OCI-LY7 (cell line): ENCODE measurements at regions not wholly inside any gene's neighbourhood (a gene's known extent, or its start where the extent isn't known, plus 50 kb on each side); places are given as distances from the start of the nearest gene placed in this dataset.

ENCODE experiments used
- EZH2phosphoT487 ChIP-seq: fragments of 200-600 bp; sonication (generic); IDR thresholded peaks from 2 replicates; pipeline ENCODE4 v1.6.1; 2018; ENCODE audit warnings: low read depth, borderline replicate concordance, mild to moderate bottlenecking, mixed run types, antibody characterized with exemption, low read length, moderate library complexity, mixed read lengths
- TF ChIP-seq, protein P1 (sequence below): fragments of 200-600 bp; sonication (generic); conservative IDR thresholded peaks from 2 replicates; pipeline ENCODE4 v1.5.1; 2014; ENCODE audit warnings: mild to moderate bottlenecking, antibody characterized with exemption, low read length, moderate library complexity, mixed read lengths

DNA sequence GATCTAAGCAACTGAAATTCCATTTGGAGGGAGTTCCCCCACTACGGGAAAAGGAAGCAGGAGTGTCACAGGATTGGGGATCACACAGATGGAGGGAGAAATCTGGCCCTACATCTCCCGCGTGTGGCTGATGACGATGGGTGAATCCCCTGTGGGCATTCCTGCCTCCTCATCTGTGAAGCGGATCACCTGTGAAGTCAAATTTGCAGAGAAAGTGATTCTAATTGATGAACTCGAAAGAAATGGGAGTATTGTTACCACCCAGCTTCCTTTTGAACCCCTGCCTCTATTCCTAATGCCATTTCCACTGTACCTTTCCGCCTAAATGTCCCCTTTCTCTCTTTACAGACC, 92.0 kb downstream of the CMPK2 start:
- TF ChIP-seq, protein P1, sequence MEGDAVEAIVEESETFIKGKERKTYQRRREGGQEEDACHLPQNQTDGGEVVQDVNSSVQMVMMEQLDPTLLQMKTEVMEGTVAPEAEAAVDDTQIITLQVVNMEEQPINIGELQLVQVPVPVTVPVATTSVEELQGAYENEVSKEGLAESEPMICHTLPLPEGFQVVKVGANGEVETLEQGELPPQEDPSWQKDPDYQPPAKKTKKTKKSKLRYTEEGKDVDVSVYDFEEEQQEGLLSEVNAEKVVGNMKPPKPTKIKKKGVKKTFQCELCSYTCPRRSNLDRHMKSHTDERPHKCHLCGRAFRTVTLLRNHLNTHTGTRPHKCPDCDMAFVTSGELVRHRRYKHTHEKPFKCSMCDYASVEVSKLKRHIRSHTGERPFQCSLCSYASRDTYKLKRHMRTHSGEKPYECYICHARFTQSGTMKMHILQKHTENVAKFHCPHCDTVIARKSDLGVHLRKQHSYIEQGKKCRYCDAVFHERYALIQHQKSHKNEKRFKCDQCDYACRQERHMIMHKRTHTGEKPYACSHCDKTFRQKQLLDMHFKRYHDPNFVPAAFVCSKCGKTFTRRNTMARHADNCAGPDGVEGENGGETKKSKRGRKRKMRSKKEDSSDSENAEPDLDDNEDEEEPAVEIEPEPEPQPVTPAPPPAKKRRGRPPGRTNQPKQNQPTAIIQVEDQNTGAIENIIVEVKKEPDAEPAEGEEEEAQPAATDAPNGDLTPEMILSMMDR, result no peak
- TF ChIP-seq EZH2phosphoT487, result no peak
